Lower lobe of right lung (tissue), 2 donors: ENCODE measurements at regions not wholly inside any gene's neighbourhood (a gene's known extent, or its start where the extent isn't known, plus 50 kb on each side); places are given as distances from the start of the nearest gene placed in this dataset.

ENCODE experiments used
- ATAC-seq, 2 donors: fragments of 200-7000 bp; cut with Tn5 transposase; one replicate each; pipeline ENCODE4 v1.9.1; 2020 to 2022; ENCODE audit warnings: mild to moderate bottlenecking in 2 of 2, moderate library complexity in 2 of 2
- DNase-seq: peaks from one replicate; pipeline ENCODE4 v3.0.0-alpha.2; 2020
- H3K27ac ChIP-seq: fragments of 200-600 bp; one replicate; pipeline ENCODE4 v1.8.0; 2022
- H3K27me3 ChIP-seq: fragments of 200-600 bp; one replicate; pipeline ENCODE4 v1.8.0; 2022; ENCODE audit warnings: low read depth
- H3K36me3 ChIP-seq: fragments of 200-600 bp; one replicate; pipeline ENCODE4 v1.8.0; 2022; ENCODE audit warnings: mild to moderate bottlenecking
- H3K4me1 ChIP-seq: fragments of 200-600 bp; one replicate; pipeline ENCODE4 v1.8.0; 2022
- H3K4me3 ChIP-seq: fragments of 200-600 bp; one replicate; pipeline ENCODE4 v1.8.0; 2022; ENCODE audit warnings: mild to moderate bottlenecking
- H3K9me3 ChIP-seq: fragments of 200-600 bp; one replicate; pipeline ENCODE4 v1.8.0; 2022
- CTCF ChIP-seq: fragments of 200-600 bp; IDR thresholded peaks from one replicate; pipeline ENCODE4 v1.8.0; 2022; ENCODE audit warnings: antibody characterized with exemption, mild to moderate bottlenecking
- intact Hi-C: fragments of 100-400 bp; cut with DNase I; formaldehyde crosslinking; loops from one replicate; pipeline ENCODE4 v1.11.0; 2022
- donor health status: DM: no; HTN: yes; CAD: no; lungs with severe emphysema.

- TF ChIP-seq CTCF, result no peak
- DNase-seq, result no peak
- intact Hi-C loops, result no loop called here
- no peak for ATAC-seq
- Histone ChIP-seq H3K27me3 (no peaks in the 10 kb centered on the region), H3K4me1 (no peaks in the 10 kb centered on the region), H3K27ac (no peak overlapping the region), H3K9me3 (no peaks in the 10 kb centered on the region), H3K36me3 (no peaks in the 10 kb centered on the region), H3K4me3 (no peak overlapping the region)
Observed at GRCh38 chr13:56670563-56670962, 470.2 kb upstream of the PRR20A start.

GRCh38 chr13:56681404-56681803 is 459.3 kb upstream of the PRR20A start:
- no peak overlapping the region for H3K27ac ChIP-seq
- TF ChIP-seq CTCF, result no peak
- DNase-seq (no peak), ATAC-seq (no peak)
- no peak overlapping the region for H3K4me3 ChIP-seq
- H3K27me3 ChIP-seq, result no peaks in the 10 kb centered on the region
- intact Hi-C loops, result no loop called here
- no peaks in the 10 kb centered on the region for H3K36me3 ChIP-seq
- peaks cover 9% of the 10 kb centered on the region for H3K9me3 ChIP-seq
- H3K4me1 ChIP-seq, result no peaks in the 10 kb centered on the region

GRCh38 chr13:56687131-56687530 is 453.6 kb upstream of the PRR20A start:
- intact Hi-C loops, result no loop called here
- Histone ChIP-seq H3K36me3 (no peaks in the 10 kb centered on the region), H3K9me3 (no peaks in the 10 kb centered on the region), H3K4me3 (no peak overlapping the region), H3K27ac (no peak overlapping the region), H3K27me3 (no peaks in the 10 kb centered on the region), H3K4me1 (no peaks in the 10 kb centered on the region)
- TF ChIP-seq CTCF, result no peak
- ATAC-seq (no peak), DNase-seq (no peak)

GRCh38 chr13:56697011-56697410 is 443.7 kb upstream of the PRR20A start:
- Histone ChIP-seq H3K9me3 (no peaks in the 10 kb centered on the region), H3K4me1 (no peaks in the 10 kb centered on the region), H3K27ac (no peak overlapping the region), H3K4me3 (no peak overlapping the region), H3K36me3 (no peaks in the 10 kb centered on the region), H3K27me3 (no peaks in the 10 kb centered on the region)
- ATAC-seq, result no peak
- DNase-seq, result no peak
- no peak for TF ChIP-seq CTCF
- intact Hi-C loops, result no loop called here

- ATAC-seq, result no peak
- TF ChIP-seq CTCF, result no peak
- intact Hi-C loops, result no loop called here
Observed at GRCh38 chr13:56700324-56700723, 440.4 kb upstream of the PRR20A start.

GRCh38 chr13:56706485-56706884 is 434.2 kb upstream of the PRR20A start:
- no peak for TF ChIP-seq CTCF
- Histone ChIP-seq H3K27ac (no peak overlapping the region), H3K27me3 (no peaks in the 10 kb centered on the region), H3K9me3 (no peaks in the 10 kb centered on the region), H3K36me3 (no peaks in the 10 kb centered on the region), H3K4me1 (no peaks in the 10 kb centered on the region), H3K4me3 (no peak overlapping the region)
- DNase-seq, result no peak
- no peak for ATAC-seq
- intact Hi-C loops, result no loop called here

More at GRCh38 chr13:56700324-56700723, 440.4 kb upstream of the PRR20A start:
- DNase-seq, result no peak
- Histone ChIP-seq H3K27ac (no peak overlapping the region), H3K36me3 (no peaks in the 10 kb centered on the region), H3K4me3 (no peak overlapping the region), H3K4me1 (no peaks in the 10 kb centered on the region), H3K27me3 (no peaks in the 10 kb centered on the region), H3K9me3 (no peaks in the 10 kb centered on the region)
